HEK293 (cell line): ENCODE measurements at regions not wholly inside any gene's neighbourhood (a gene's known extent, or its start where the extent isn't known, plus 50 kb on each side); places are given as distances from the start of the nearest gene placed in this dataset.

ENCODE experiments used
- CTCF ChIP-seq: fragments of 450-650 bp; formaldehyde crosslinking; IDR thresholded peaks from 2 replicates; pipeline ENCODE4 v1.5.1; 2016; ENCODE audit warnings: missing biosample characterization, missing genetic modification characterization
- YY2 ChIP-seq: fragments of 450-650 bp; formaldehyde crosslinking; IDR thresholded peaks from 2 replicates; pipeline ENCODE4 v1.5.1; 2016; ENCODE audit warnings: missing biosample characterization, missing genetic modification characterization

- TF ChIP-seq CTCF (tag by site-specific recombination) (no peak), YY2 (no peak)
These were observed 68.1 kb upstream of the CPHXL start for GRCh38 chr16:75794426-75794825.
